Keratinocyte (primary cell): ENCODE measurements at regions not wholly inside any gene's neighbourhood (a gene's known extent, or its start where the extent isn't known, plus 50 kb on each side); places are given as distances from the start of the nearest gene placed in this dataset.

Experiments
- DNase-seq: peaks from one replicate; pipeline ENCODE4 v3.0.0-alpha.2; 2011; ENCODE audit warnings: low read depth, missing footprints, low spot score
- FAIRE-seq: peaks from 2 replicates; lab custom pipeline; 2011; peaks lifted over from hg19 to GRCh38; lab: Jason Lieb, UNC
- H2AFZ ChIP-seq: 2 replicates; pipeline ENCODE4 v1.6.0; 2012; ENCODE audit warnings: low read length, control low read depth, inconsistent platforms; ENCODE audit not compliant: control insufficient read depth
- H3K27ac ChIP-seq: 2 replicates; pipeline ENCODE4 v1.5.1; 2011; ENCODE audit warnings: low read length; ENCODE audit not compliant: control insufficient read depth, insufficient read depth
- H3K27me3 ChIP-seq: 3 replicates; pipeline ENCODE4 v1.6.0; 2011; ENCODE audit warnings: low read length; ENCODE audit not compliant: control insufficient read depth, insufficient read depth; ENCODE audit errors: extremely low read depth
- H3K36me3 ChIP-seq, 2 experiments: 2 replicates in 1 of 2; 3 replicates in 1 of 2; pipeline ENCODE4 v1.5.1; 2011; ENCODE audit warnings: low read length in 2 of 2, mild to moderate bottlenecking in 1 of 2; ENCODE audit not compliant: control insufficient read depth in 2 of 2, insufficient read depth in 2 of 2; ENCODE audit errors: extremely low read depth in 1 of 2
- H3K4me1 ChIP-seq: 3 replicates; pipeline ENCODE4 v1.5.1; 2011; ENCODE audit warnings: low read length; ENCODE audit not compliant: control insufficient read depth, insufficient read depth; ENCODE audit errors: extremely low read depth
- H3K4me2 ChIP-seq: 3 replicates; pipeline ENCODE4 v1.6.0; 2011; ENCODE audit warnings: low read depth, low read length; ENCODE audit not compliant: control insufficient read depth, insufficient read depth; ENCODE audit errors: extremely low read depth
- H3K4me3 ChIP-seq, 3 experiments: fragments of 200-600 bp in 1 of 3; sonication (generic) in 1 of 3; 2 replicates in 2 of 3; 3 replicates in 1 of 3; pipeline ENCODE4 v1.5.1; 2011 to 2016; ENCODE audit warnings: low read length in 3 of 3, mild to moderate bottlenecking in 3 of 3, control low read depth in 2 of 3, inconsistent platforms in 1 of 3, low read depth in 1 of 3, mixed read lengths in 1 of 3, mixed run types in 1 of 3, moderate library complexity in 1 of 3; ENCODE audit not compliant: control insufficient read depth in 2 of 3, insufficient read depth in 2 of 3; ENCODE audit errors: extremely low read depth in 1 of 3
- H3K79me2 ChIP-seq: 2 replicates; pipeline ENCODE4 v1.6.0; 2012; ENCODE audit warnings: low read length; ENCODE audit not compliant: control insufficient read depth, insufficient read depth
- H3K9ac ChIP-seq: 3 replicates; pipeline ENCODE4 v1.6.0; 2011; ENCODE audit warnings: low read length; ENCODE audit not compliant: control insufficient read depth, insufficient read depth; ENCODE audit errors: extremely low read depth
- H3K9me1 ChIP-seq: 3 replicates; pipeline ENCODE4 v1.6.0; 2011; ENCODE audit warnings: low read length; ENCODE audit not compliant: control insufficient read depth, insufficient read depth; ENCODE audit errors: extremely low read depth
- H3K9me3 ChIP-seq: 2 replicates; pipeline ENCODE4 v1.5.1; 2012; ENCODE audit warnings: low read depth, low read length; ENCODE audit not compliant: control insufficient read depth
- H4K20me1 ChIP-seq: 3 replicates; pipeline ENCODE4 v1.6.0; 2011; ENCODE audit warnings: low read length; ENCODE audit not compliant: control insufficient read depth, insufficient read depth; ENCODE audit errors: extremely low read depth
- CTCF ChIP-seq, 3 experiments: IDR thresholded peaks in 1 of 3; conservative IDR thresholded peaks in 1 of 3; optimal IDR thresholded peaks in 1 of 3; 2 replicates in 2 of 3; 3 replicates in 1 of 3; pipeline versions ENCODE3 to v1.5.1; 2011; ENCODE audit warnings: low read length in 3 of 3, mild to moderate bottlenecking in 3 of 3, moderate library complexity in 2 of 3, control low read depth in 1 of 3, inconsistent platforms in 1 of 3; ENCODE audit not compliant: insufficient read depth in 2 of 3; ENCODE audit errors: extremely low read depth in 1 of 3
- EZH2 ChIP-seq: IDR thresholded peaks from one replicate; pipeline ENCODE4 v1.6.1; 2012; ENCODE audit warnings: inconsistent platforms, mild to moderate bottlenecking, low read length, moderate library complexity
- dilution Hi-C: fragments of 300-500 bp; cut with MboI; formaldehyde crosslinking; loops from one replicate; pipeline ENCODE4 v1.7.0; 2020; ENCODE audit warnings: low sequenced_read_pairs; ENCODE audit not compliant: extremely low pct_ligation_motif_present

GRCh38 chr7:91692800-91693199, 187.7 kb downstream of the MTERF1 start:
- Histone ChIP-seq H3K27me3 (no peaks in the 10 kb centered on the region), H3K4me2 (no peak overlapping the region), H3K36me3 (no peaks in the 10 kb centered on the region), H3K79me2 (no peaks in the 10 kb centered on the region), H3K27ac (no peak overlapping the region), H3K4me1 (no peaks in the 10 kb centered on the region), H3K9me1 (no peaks in the 10 kb centered on the region), H2AFZ (no peak overlapping the region), H3K9me3 (no peaks in the 10 kb centered on the region), H3K9ac (no peak overlapping the region), H3K4me3 (no peak overlapping the region), H4K20me1 (no peaks in the 10 kb centered on the region)
- dilution Hi-C loops: no loop called here
- TF ChIP-seq EZH2 (no peak), CTCF (optimal IDR thresholded peaks at IDR 0.05 in 1 of 3, IDR thresholded peaks at IDR 0.05 in 1 of 3, conservative IDR thresholded peaks at IDR 0.05 in 1 of 3; ENCODE audit: extremely low read depth in 1 of 3, insufficient read depth in 2 of 3, low read length in 3 of 3) (no peak)
- FAIRE-seq: peak; percentile 53
- DNase-seq: no peak

GRCh38 chr7:91694351-91694841, 186.1 kb downstream of the MTERF1 start:
- H3K9ac ChIP-seq: no peak overlapping the region
- DNase-seq (no peak), FAIRE-seq (no peak)
- no peaks in the 10 kb centered on the region for H3K4me1 ChIP-seq
- dilution Hi-C loops: no loop called here
- no peaks in the 10 kb centered on the region for H3K79me2 ChIP-seq
- H4K20me1 ChIP-seq: no peaks in the 10 kb centered on the region
- no peak overlapping the region for H3K4me2 ChIP-seq
- H3K36me3 ChIP-seq: no peaks in the 10 kb centered on the region
- no peak overlapping the region for H2AFZ ChIP-seq
- H3K9me1 ChIP-seq: no peaks in the 10 kb centered on the region
- H3K27ac ChIP-seq: no peak overlapping the region
- H3K4me3 ChIP-seq: no peak overlapping the region
- H3K27me3 ChIP-seq: no peaks in the 10 kb centered on the region
- no peaks in the 10 kb centered on the region for H3K9me3 ChIP-seq
- TF ChIP-seq EZH2 (no peak), CTCF (optimal IDR thresholded peaks at IDR 0.05 in 1 of 3, IDR thresholded peaks at IDR 0.05 in 1 of 3, conservative IDR thresholded peaks at IDR 0.05 in 1 of 3; ENCODE audit: extremely low read depth in 1 of 3, insufficient read depth in 2 of 3, low read length in 3 of 3) (no peak)
